NT2/D1 (cell line): ENCODE measurements at regions not wholly inside any gene's neighbourhood (a gene's known extent, or its start where the extent isn't known, plus 50 kb on each side); places are given as distances from the start of the nearest gene placed in this dataset.

Experiments used
- SUZ12 ChIP-seq: IDR thresholded peaks from 2 replicates; pipeline ENCODE4 v1.6.1; 2011; ENCODE audit not compliant: insufficient read length, insufficient read depth; ENCODE audit errors: extremely low read depth
- YY1 ChIP-seq: IDR thresholded peaks from 2 replicates; pipeline ENCODE4 v1.6.1; 2011; ENCODE audit not compliant: insufficient read length, insufficient read depth

GRCh38 chr4:160523231-160523630, 1420.4 kb downstream of the RAPGEF2 start:
- TF ChIP-seq SUZ12 (no peak), YY1 (no peak)
